Ishikawa (cell line): ENCODE measurements at regions not wholly inside any gene's neighbourhood (a gene's known extent, or its start where the extent isn't known, plus 50 kb on each side); places are given as distances from the start of the nearest gene placed in this dataset.

Experiments
- CEBPB ChIP-seq: IDR thresholded peaks from 2 replicates; pipeline ENCODE4 v1.6.1; 2012
- CREB1 ChIP-seq: IDR thresholded peaks from 2 replicates; pipeline ENCODE4 v1.6.1; 2012; ENCODE audit warnings: low read depth
- EGR1 ChIP-seq: IDR thresholded peaks from 2 replicates; pipeline ENCODE4 v1.6.1; 2012
- EP300 ChIP-seq: IDR thresholded peaks from 2 replicates; pipeline ENCODE4 v1.6.1; 2012; ENCODE audit warnings: borderline replicate concordance
- FOXM1 ChIP-seq: IDR thresholded peaks from 2 replicates; pipeline ENCODE4 v1.6.1; 2012; ENCODE audit warnings: low read depth, borderline replicate concordance
- NFIC ChIP-seq: IDR thresholded peaks from 2 replicates; pipeline ENCODE4 v1.6.1; 2012
- RAD21 ChIP-seq: IDR thresholded peaks from 2 replicates; pipeline ENCODE4 v1.6.1; 2012; ENCODE audit warnings: low read depth
- REST ChIP-seq: IDR thresholded peaks from 2 replicates; pipeline ENCODE4 v1.6.1; 2012; ENCODE audit warnings: low read depth, mild to moderate bottlenecking
- TAF1 ChIP-seq: IDR thresholded peaks from 2 replicates; pipeline ENCODE4 v1.6.1; 2012; ENCODE audit warnings: low read depth, mild to moderate bottlenecking
- TCF12 ChIP-seq: IDR thresholded peaks from 2 replicates; pipeline ENCODE4 v1.6.1; 2012; ENCODE audit warnings: low read depth
- YY1 ChIP-seq: IDR thresholded peaks from 2 replicates; pipeline ENCODE4 v1.6.1; 2012; ENCODE audit warnings: low read depth
- ZBTB7A ChIP-seq: IDR thresholded peaks from 2 replicates; pipeline ENCODE4 v1.6.1; 2012; ENCODE audit warnings: low read depth
- TF ChIP-seq, protein P1 (sequence below): IDR thresholded peaks from 2 replicates; pipeline ENCODE4 v1.6.1; 2012
- TF ChIP-seq, protein P2 (sequence below): IDR thresholded peaks from 2 replicates; pipeline ENCODE4 v1.6.1; 2012

GRCh38 chr2:16072638-16073290 is 132.4 kb downstream of the MYCN start:
- TF ChIP-seq CREB1, result no peak
- TF ChIP-seq, protein P1, sequence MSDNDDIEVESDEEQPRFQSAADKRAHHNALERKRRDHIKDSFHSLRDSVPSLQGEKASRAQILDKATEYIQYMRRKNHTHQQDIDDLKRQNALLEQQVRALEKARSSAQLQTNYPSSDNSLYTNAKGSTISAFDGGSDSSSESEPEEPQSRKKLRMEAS, result no peak
- TF ChIP-seq EGR1, result no peak
- TF ChIP-seq NFIC, result no peak
- no peak for TF ChIP-seq TCF12
- TF ChIP-seq EP300, result no peak
- TF ChIP-seq RAD21, result no peak
- TF ChIP-seq CEBPB, result no peak
- no peak for TF ChIP-seq REST
- TF ChIP-seq ZBTB7A, result no peak
- TF ChIP-seq, protein P2, sequence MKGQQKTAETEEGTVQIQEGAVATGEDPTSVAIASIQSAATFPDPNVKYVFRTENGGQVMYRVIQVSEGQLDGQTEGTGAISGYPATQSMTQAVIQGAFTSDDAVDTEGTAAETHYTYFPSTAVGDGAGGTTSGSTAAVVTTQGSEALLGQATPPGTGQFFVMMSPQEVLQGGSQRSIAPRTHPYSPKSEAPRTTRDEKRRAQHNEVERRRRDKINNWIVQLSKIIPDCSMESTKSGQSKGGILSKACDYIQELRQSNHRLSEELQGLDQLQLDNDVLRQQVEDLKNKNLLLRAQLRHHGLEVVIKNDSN, result no peak
- no peak for TF ChIP-seq TAF1
- TF ChIP-seq FOXM1, result no peak
- TF ChIP-seq YY1, result no peak
